ENCODE measurements at regions not wholly inside any gene's neighbourhood (a gene's known extent, or its start where the extent isn't known, plus 50 kb on each side); places are given as distances from the start of the nearest gene placed in this dataset.

GRCh38 chr4:53905941-53906377, 158.4 kb downstream of the CHIC2 start:
- H3K9me3 ChIP-seq (ENCODE audit: control insufficient read depth in 2 of 2, low read length in 2 of 2), result no peaks in the 10 kb centered on the region
- peak overlapping the region; percentile 61 to 68 for H3K4me3 ChIP-seq (ENCODE audit: low read length in 2 of 2)
- H3K36me3 ChIP-seq (ENCODE audit: control insufficient read depth in 2 of 2, insufficient read depth in 2 of 2, low read length in 2 of 2), result no peaks in the 10 kb centered on the region
- no peak overlapping the region for H3K27ac ChIP-seq (ENCODE audit: low read length)
- H3K4me1 ChIP-seq (ENCODE audit: control insufficient read depth, insufficient read depth, low read length), result peaks cover 8% of the 10 kb centered on the region
- no peak overlapping the region for H3K9ac ChIP-seq (ENCODE audit: low read length in 2 of 2)
- peaks cover 19 to 32% of the 10 kb centered on the region in 2 donors for H3K27me3 ChIP-seq (ENCODE audit: control insufficient read depth in 1 of 2, insufficient read depth in 2 of 2, low read length in 2 of 2)

- Histone ChIP-seq H3K4me3 (ENCODE audit: low read length in 2 of 2) (peak overlapping the region; percentile 61 to 68), H3K27me3 (ENCODE audit: control insufficient read depth in 1 of 2, insufficient read depth in 2 of 2, low read length in 2 of 2) (peaks cover 18 to 32% of the 10 kb centered on the region in 2 donors), H3K36me3 (ENCODE audit: control insufficient read depth in 2 of 2, insufficient read depth in 2 of 2, low read length in 2 of 2) (no peaks in the 10 kb centered on the region), H3K27ac (ENCODE audit: low read length) (no peak overlapping the region), H3K9ac (ENCODE audit: low read length in 2 of 2) (no peak overlapping the region), H3K4me1 (ENCODE audit: control insufficient read depth, insufficient read depth, low read length) (peaks cover 8% of the 10 kb centered on the region), H3K9me3 (ENCODE audit: control insufficient read depth in 2 of 2, low read length in 2 of 2) (no peaks in the 10 kb centered on the region)
Observed at GRCh38 chr4:53905276-53905940, 159.0 kb downstream of the CHIC2 start.

GRCh38 chr4:53902786-53903185, 161.6 kb downstream of the CHIC2 start:
- Histone ChIP-seq H3K27ac (ENCODE audit: low read length) (no peak overlapping the region), H3K9ac (ENCODE audit: low read length in 2 of 2) (no peak overlapping the region)

GRCh38 chr4:53900271-53900649, 164.1 kb downstream of the CHIC2 start:
- H3K36me3 ChIP-seq (ENCODE audit: control insufficient read depth in 2 of 2, insufficient read depth in 2 of 2, low read length in 2 of 2), result no peaks in the 10 kb centered on the region
- H3K9ac ChIP-seq (ENCODE audit: low read length in 2 of 2), result no peak overlapping the region
- peak overlapping the region in 1 of 2 donors; percentile 15 for H3K4me3 ChIP-seq (ENCODE audit: low read length in 2 of 2)
- no peak overlapping the region for H3K27ac ChIP-seq (ENCODE audit: low read length)
- peaks cover 4 to 6% of the 10 kb centered on the region in 2 donors for H3K27me3 ChIP-seq (ENCODE audit: control insufficient read depth in 1 of 2, insufficient read depth in 2 of 2, low read length in 2 of 2)
- no peaks in the 10 kb centered on the region for H3K4me1 ChIP-seq (ENCODE audit: control insufficient read depth, insufficient read depth, low read length)
- H3K9me3 ChIP-seq (ENCODE audit: control insufficient read depth in 2 of 2, low read length in 2 of 2), result no peaks in the 10 kb centered on the region

More at GRCh38 chr4:53902786-53903185, 161.6 kb downstream of the CHIC2 start:
- Histone ChIP-seq H3K4me1 (ENCODE audit: control insufficient read depth, insufficient read depth, low read length) (peaks cover 8% of the 10 kb centered on the region), H3K4me3 (ENCODE audit: low read length in 2 of 2) (no peak overlapping the region), H3K9me3 (ENCODE audit: control insufficient read depth in 2 of 2, low read length in 2 of 2) (no peaks in the 10 kb centered on the region), H3K27me3 (ENCODE audit: control insufficient read depth in 1 of 2, insufficient read depth in 2 of 2, low read length in 2 of 2) (peaks cover 15 to 25% of the 10 kb centered on the region in 2 donors), H3K36me3 (ENCODE audit: control insufficient read depth in 2 of 2, insufficient read depth in 2 of 2, low read length in 2 of 2) (no peaks in the 10 kb centered on the region)

- H3K9me3 ChIP-seq (ENCODE audit: control insufficient read depth in 2 of 2, low read length in 2 of 2), result no peaks in the 10 kb centered on the region
- H3K27me3 ChIP-seq (ENCODE audit: control insufficient read depth in 1 of 2, insufficient read depth in 2 of 2, low read length in 2 of 2), result peaks cover 3 to 6% of the 10 kb centered on the region in 2 donors
- H3K9ac ChIP-seq (ENCODE audit: low read length in 2 of 2), result no peak overlapping the region
- H3K36me3 ChIP-seq (ENCODE audit: control insufficient read depth in 2 of 2, insufficient read depth in 2 of 2, low read length in 2 of 2), result no peaks in the 10 kb centered on the region
- H3K4me3 ChIP-seq (ENCODE audit: low read length in 2 of 2), result peak overlapping the region in 1 of 2 donors; percentile 15
- H3K27ac ChIP-seq (ENCODE audit: low read length), result no peak overlapping the region
- H3K4me1 ChIP-seq (ENCODE audit: control insufficient read depth, insufficient read depth, low read length), result no peaks in the 10 kb centered on the region
Observed at GRCh38 chr4:53899586-53900270, 164.7 kb downstream of the CHIC2 start.

- Histone ChIP-seq H3K36me3 (ENCODE audit: control insufficient read depth in 2 of 2, insufficient read depth in 2 of 2, low read length in 2 of 2) (no peaks in the 10 kb centered on the region), H3K9ac (ENCODE audit: low read length in 2 of 2) (no peak overlapping the region), H3K27ac (ENCODE audit: low read length) (no peak overlapping the region), H3K9me3 (ENCODE audit: control insufficient read depth in 2 of 2, low read length in 2 of 2) (no peaks in the 10 kb centered on the region), H3K27me3 (ENCODE audit: control insufficient read depth in 1 of 2, insufficient read depth in 2 of 2, low read length in 2 of 2) (no peaks in the 10 kb centered on the region), H3K4me1 (ENCODE audit: control insufficient read depth, insufficient read depth, low read length) (no peaks in the 10 kb centered on the region), H3K4me3 (ENCODE audit: low read length in 2 of 2) (no peak overlapping the region)
Observed at GRCh38 chr4:53895137-53895536, 169.3 kb downstream of the CHIC2 start.

- no peak overlapping the region for H3K4me3 ChIP-seq (ENCODE audit: low read length in 2 of 2)
- H3K36me3 ChIP-seq (ENCODE audit: control insufficient read depth in 2 of 2, insufficient read depth in 2 of 2, low read length in 2 of 2), result no peaks in the 10 kb centered on the region
- H3K9ac ChIP-seq (ENCODE audit: low read length in 2 of 2), result no peak overlapping the region
- no peak overlapping the region for H3K27ac ChIP-seq (ENCODE audit: low read length)
- H3K9me3 ChIP-seq (ENCODE audit: control insufficient read depth in 2 of 2, low read length in 2 of 2), result no peaks in the 10 kb centered on the region
- no peaks in the 10 kb centered on the region for H3K27me3 ChIP-seq (ENCODE audit: control insufficient read depth in 1 of 2, insufficient read depth in 2 of 2, low read length in 2 of 2)
- peaks cover 7% of the 10 kb centered on the region for H3K4me1 ChIP-seq (ENCODE audit: control insufficient read depth, insufficient read depth, low read length)
Observed at GRCh38 chr4:53890461-53890860, 173.9 kb downstream of the CHIC2 start.

GRCh38 chr4:53889326-53890055, 174.9 kb downstream of the CHIC2 start:
- H3K27ac ChIP-seq (ENCODE audit: low read length), result no peak overlapping the region
- no peak overlapping the region for H3K9ac ChIP-seq (ENCODE audit: low read length in 2 of 2)
- H3K4me1 ChIP-seq (ENCODE audit: control insufficient read depth, insufficient read depth, low read length), result peaks cover 7% of the 10 kb centered on the region
- no peaks in the 10 kb centered on the region for H3K9me3 ChIP-seq (ENCODE audit: control insufficient read depth in 2 of 2, low read length in 2 of 2)
- H3K4me3 ChIP-seq (ENCODE audit: low read length in 2 of 2), result no peak overlapping the region
- no peaks in the 10 kb centered on the region for H3K27me3 ChIP-seq (ENCODE audit: control insufficient read depth in 1 of 2, insufficient read depth in 2 of 2, low read length in 2 of 2)
- H3K36me3 ChIP-seq (ENCODE audit: control insufficient read depth in 2 of 2, insufficient read depth in 2 of 2, low read length in 2 of 2), result no peaks in the 10 kb centered on the region

- H3K9ac ChIP-seq (ENCODE audit: low read length in 2 of 2), result no peak overlapping the region
- H3K9me3 ChIP-seq (ENCODE audit: control insufficient read depth in 2 of 2, low read length in 2 of 2), result no peaks in the 10 kb centered on the region
- peaks cover 7% of the 10 kb centered on the region for H3K4me1 ChIP-seq (ENCODE audit: control insufficient read depth, insufficient read depth, low read length)
- no peaks in the 10 kb centered on the region for H3K36me3 ChIP-seq (ENCODE audit: control insufficient read depth in 2 of 2, insufficient read depth in 2 of 2, low read length in 2 of 2)
- no peak overlapping the region for H3K4me3 ChIP-seq (ENCODE audit: low read length in 2 of 2)
- no peaks in the 10 kb centered on the region for H3K27me3 ChIP-seq (ENCODE audit: control insufficient read depth in 1 of 2, insufficient read depth in 2 of 2, low read length in 2 of 2)
- H3K27ac ChIP-seq (ENCODE audit: low read length), result no peak overlapping the region
Observed at GRCh38 chr4:53886090-53886489, 178.3 kb downstream of the CHIC2 start.

GRCh38 chr4:53885668-53886067, 178.7 kb downstream of the CHIC2 start:
- H3K4me3 ChIP-seq (ENCODE audit: low read length in 2 of 2), result no peak overlapping the region
- H3K4me1 ChIP-seq (ENCODE audit: control insufficient read depth, insufficient read depth, low read length), result peaks cover 7% of the 10 kb centered on the region
- H3K9ac ChIP-seq (ENCODE audit: low read length in 2 of 2), result no peak overlapping the region
- H3K36me3 ChIP-seq (ENCODE audit: control insufficient read depth in 2 of 2, insufficient read depth in 2 of 2, low read length in 2 of 2), result no peaks in the 10 kb centered on the region
- H3K27ac ChIP-seq (ENCODE audit: low read length), result no peak overlapping the region
- no peaks in the 10 kb centered on the region for H3K27me3 ChIP-seq (ENCODE audit: control insufficient read depth in 1 of 2, insufficient read depth in 2 of 2, low read length in 2 of 2)
- H3K9me3 ChIP-seq (ENCODE audit: control insufficient read depth in 2 of 2, low read length in 2 of 2), result no peaks in the 10 kb centered on the region

Data from stomach smooth muscle (tissue), 2 donors.